Kidney (tissue), 13 donors: ENCODE measurements at regions not wholly inside any gene's neighbourhood (a gene's known extent, or its start where the extent isn't known, plus 50 kb on each side); places are given as distances from the start of the nearest gene placed in this dataset.

ENCODE experiments used
- DNase-seq, 5 donors: peaks; one replicate each; pipeline ENCODE4 v3.0.0-alpha.2; 2013 to 2020
- FAIRE-seq: peaks from 2 replicates; lab custom pipeline; 2012; peaks lifted over from hg19 to GRCh38; lab: Jason Lieb, UNC
- H3K27ac ChIP-seq, 2 donors: one replicate each; pipeline ENCODE4 v1.7.0; 2013; ENCODE audit warnings: low read depth in 2 of 2, low read length in 2 of 2, inconsistent platforms in 1 of 2
- H3K27me3 ChIP-seq: one replicate; pipeline ENCODE4 v1.7.1; 2013; ENCODE audit warnings: low read length, inconsistent platforms; ENCODE audit not compliant: control insufficient read depth, insufficient read depth
- H3K36me3 ChIP-seq, 3 donors: one replicate each; pipeline versions ENCODE4 v1.7.0 to v1.7.1; 2013; ENCODE audit warnings: low read length in 3 of 3, control low read depth in 1 of 3, inconsistent platforms in 1 of 3; ENCODE audit not compliant: insufficient read depth in 3 of 3, control insufficient read depth in 2 of 3
- H3K4me1 ChIP-seq, 3 donors: one replicate each; pipeline versions ENCODE4 v1.7.0 to v1.7.1; 2013; ENCODE audit warnings: low read length in 3 of 3, inconsistent platforms in 1 of 3, low read depth in 1 of 3; ENCODE audit not compliant: control insufficient read depth in 2 of 3, insufficient read depth in 2 of 3
- H3K4me3 ChIP-seq, 3 donors: one replicate each; pipeline versions ENCODE4 v1.7.0 to v1.8.1; 2013; ENCODE audit warnings: low read length in 3 of 3, control low read depth in 1 of 3, inconsistent platforms in 1 of 3
- H3K9ac ChIP-seq, 3 donors: one replicate each; pipeline versions ENCODE4 v1.7.0 to v1.7.1; 2013; ENCODE audit warnings: low read length in 3 of 3, control low read depth in 1 of 3, inconsistent platforms in 1 of 3
- H3K9me3 ChIP-seq, 3 donors: one replicate each; pipeline versions ENCODE4 v1.7.0 to v1.7.1; 2013; ENCODE audit warnings: low read length in 3 of 3, control low read depth in 1 of 3, inconsistent platforms in 1 of 3; ENCODE audit not compliant: control insufficient read depth in 2 of 3, insufficient read depth in 1 of 3
- CTCF ChIP-seq: IDR thresholded peaks from 3 replicates; pipeline ENCODE4 v1.5.1; 2012; ENCODE audit warnings: mild to moderate bottlenecking, moderate library complexity, borderline replicate concordance; ENCODE audit not compliant: insufficient read depth; ENCODE audit errors: extremely low read depth
- intact Hi-C: fragments of 100-400 bp; cut with DNase I; formaldehyde crosslinking; loops from one replicate; pipeline ENCODE4 v1.11.1; 2022
- donor health status: control.
- donor health status: control.
- donor health status: control.
- donor health status: control.
- donor health status: control.
- donor health status: DM: yes; HTN: yes; CAD: no.
- donor health status: Normal renal cell carcinoma (clear cell type).

GRCh38 chr2:7363906-7364305, 446.7 kb downstream of the RNF144A start:
- intact Hi-C loops = no loop called here
- Histone ChIP-seq H3K4me1 (no peaks in the 10 kb centered on the region), H3K4me3 (no peak overlapping the region), H3K36me3 (no peaks in the 10 kb centered on the region), H3K27me3 (no peaks in the 10 kb centered on the region), H3K27ac (no peak overlapping the region), H3K9ac (no peak overlapping the region), H3K9me3 (peaks cover 0 to 2% (median 0%) of the 10 kb centered on the region in 3 donors)
- FAIRE-seq (no peak), DNase-seq (peak in 1 of 5 donors; percentile 12)
- TF ChIP-seq CTCF = peak; percentile 37

DNA sequence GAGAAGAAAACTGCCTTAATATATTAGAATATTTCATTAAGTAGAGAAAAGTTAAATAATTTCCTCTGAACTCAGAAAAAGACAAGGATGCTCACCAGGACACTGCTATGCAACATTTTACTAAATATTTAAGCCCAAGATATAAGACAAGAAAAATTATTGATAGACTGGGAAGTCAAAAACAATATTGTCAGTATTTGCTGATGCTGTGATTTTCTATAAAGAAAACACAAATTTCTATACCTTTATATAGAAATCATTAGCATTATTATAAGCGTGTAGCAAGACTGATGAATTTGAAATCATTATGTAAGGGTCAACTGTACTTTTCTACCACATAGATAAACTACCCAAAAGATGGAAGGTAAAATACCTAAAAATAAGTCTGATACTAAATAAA, 451.0 kb downstream of the RNF144A start:
- Histone ChIP-seq H3K9ac (no peak overlapping the region), H3K4me1 (no peaks in the 10 kb centered on the region), H3K9me3 (peaks cover 0 to 6% (median 0%) of the 10 kb centered on the region in 3 donors), H3K27ac (no peak overlapping the region), H3K4me3 (no peak overlapping the region), H3K27me3 (no peaks in the 10 kb centered on the region), H3K36me3 (no peaks in the 10 kb centered on the region)
- intact Hi-C loops = no loop called here
- no peak for DNase-seq
- no peak for FAIRE-seq
- no peak for TF ChIP-seq CTCF

GRCh38 chr2:7373156-7373555, 455.9 kb downstream of the RNF144A start:
- DNase-seq (no peak), FAIRE-seq (no peak)
- H3K9me3 ChIP-seq = peaks cover 0 to 6% (median 0%) of the 10 kb centered on the region in 3 donors
- no peaks in the 10 kb centered on the region for H3K36me3 ChIP-seq
- no peak overlapping the region for H3K27ac ChIP-seq
- no peak overlapping the region for H3K9ac ChIP-seq
- no peaks in the 10 kb centered on the region for H3K4me1 ChIP-seq
- intact Hi-C loops = no loop called here
- H3K27me3 ChIP-seq = no peaks in the 10 kb centered on the region
- no peak overlapping the region for H3K4me3 ChIP-seq
- TF ChIP-seq CTCF = no peak

DNA sequence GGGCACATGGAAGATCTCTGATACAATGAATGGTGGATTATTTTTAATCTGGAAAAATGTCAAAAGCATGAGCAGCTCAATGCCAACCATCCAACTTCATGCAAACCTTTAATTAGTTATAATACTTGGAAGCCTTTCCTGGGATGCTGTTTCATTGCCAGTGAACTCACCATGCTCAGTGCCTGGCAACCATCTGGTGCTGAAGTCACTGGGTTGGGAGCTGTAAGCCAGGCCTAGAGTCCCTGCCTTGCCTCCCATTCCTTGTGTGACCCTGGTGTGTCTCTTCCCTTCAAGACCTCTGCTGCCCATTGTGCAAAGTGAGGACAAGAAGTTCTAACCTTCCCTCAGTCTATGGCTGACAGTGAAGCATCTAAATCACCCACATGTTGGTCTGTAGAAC, 458.7 kb downstream of the RNF144A start:
- no peaks in the 10 kb centered on the region for H3K9me3 ChIP-seq
- no peak overlapping the region for H3K4me3 ChIP-seq
- H3K36me3 ChIP-seq = no peaks in the 10 kb centered on the region
- no peak for FAIRE-seq
- no peaks in the 10 kb centered on the region for H3K4me1 ChIP-seq
- no peak overlapping the region for H3K27ac ChIP-seq
- TF ChIP-seq CTCF = no peak
- intact Hi-C loops = no loop called here
- DNase-seq = no peak
- H3K27me3 ChIP-seq = no peaks in the 10 kb centered on the region
- no peak overlapping the region for H3K9ac ChIP-seq
